HEK293T (cell line): ENCODE measurements at regions not wholly inside any gene's neighbourhood (a gene's known extent, or its start where the extent isn't known, plus 50 kb on each side); places are given as distances from the start of the nearest gene placed in this dataset.
A peak's percentile ranks its signal among the peaks of the same experiment; 100 is the strongest.

ENCODE experiments used
- CTCF ChIA-PET: fragments of 350-600 bp; formaldehyde crosslinking; extraction: SDS; loops from one replicate; lab custom pipeline; 2021; ENCODE audit warnings: antibody characterized with exemption, inconsistent platforms; lab: Yijun Ruan, JAX
- POLR2A ChIA-PET: fragments of 350-600 bp; formaldehyde crosslinking; extraction: SDS; loops from one replicate; lab custom pipeline; 2020; ENCODE audit warnings: antibody characterized with exemption, inconsistent platforms; lab: Yijun Ruan, JAX
- DNase-seq: peaks from one replicate; pipeline ENCODE4 v3.0.0; 2012; ENCODE audit warnings: mixed read lengths; ENCODE audit errors: extremely low spot score
- ARNT ChIP-seq: fragments of 450-650 bp; IDR thresholded peaks from 2 replicates; pipeline ENCODE4 v1.6.1; 2017; ENCODE audit warnings: mild to moderate bottlenecking
- BHLHE40 ChIP-seq: fragments of 450-650 bp; IDR thresholded peaks from 2 replicates; pipeline ENCODE4 v1.6.1; 2016; ENCODE audit warnings: mild to moderate bottlenecking, moderate library complexity, borderline replicate concordance
- CTBP1 ChIP-seq: fragments of 450-650 bp; IDR thresholded peaks from 2 replicates; pipeline ENCODE4 v1.6.1; 2016; ENCODE audit warnings: borderline replicate concordance
- ELF4 ChIP-seq: fragments of 450-650 bp; IDR thresholded peaks from 2 replicates; pipeline ENCODE4 v1.6.1; 2017; ENCODE audit warnings: antibody characterized with exemption
- FOXA1 ChIP-seq: fragments of 450-650 bp; IDR thresholded peaks from 2 replicates; pipeline ENCODE4 v1.6.1; 2016; ENCODE audit warnings: mild to moderate bottlenecking
- FOXK2 ChIP-seq: fragments of 450-650 bp; IDR thresholded peaks from 2 replicates; pipeline ENCODE4 v1.6.1; 2016; ENCODE audit warnings: mild to moderate bottlenecking
- FOXM1 ChIP-seq: fragments of 450-650 bp; IDR thresholded peaks from 2 replicates; pipeline ENCODE4 v1.6.1; 2017; ENCODE audit warnings: mild to moderate bottlenecking, borderline replicate concordance
- HDGF ChIP-seq: fragments of 450-650 bp; IDR thresholded peaks from 2 replicates; pipeline ENCODE4 v1.6.1; 2017; ENCODE audit warnings: antibody characterized with exemption, borderline replicate concordance
- L3MBTL2 ChIP-seq: fragments of 450-650 bp; conservative IDR thresholded peaks from 2 replicates; pipeline ENCODE4 v1.6.1; 2016; ENCODE audit warnings: mild to moderate bottlenecking
- LEF1 ChIP-seq: fragments of 450-650 bp; IDR thresholded peaks from 2 replicates; pipeline ENCODE4 v1.6.1; 2017; ENCODE audit warnings: mild to moderate bottlenecking, borderline replicate concordance
- NFRKB ChIP-seq: fragments of 450-650 bp; IDR thresholded peaks from 2 replicates; pipeline ENCODE4 v1.6.1; 2016; ENCODE audit warnings: mild to moderate bottlenecking, moderate library complexity
- PKNOX1 ChIP-seq: fragments of 450-650 bp; IDR thresholded peaks from 2 replicates; pipeline ENCODE4 v1.6.1; 2016
- SP1 ChIP-seq: fragments of 450-650 bp; IDR thresholded peaks from 2 replicates; pipeline ENCODE4 v1.6.1; 2017
- SUZ12 ChIP-seq: fragments of 450-650 bp; IDR thresholded peaks from 2 replicates; pipeline ENCODE4 v1.6.1; 2016; ENCODE audit warnings: mild to moderate bottlenecking
- TARDBP ChIP-seq: fragments of 450-650 bp; IDR thresholded peaks from 2 replicates; pipeline ENCODE4 v1.6.1; 2016
- ZNF384 ChIP-seq: fragments of 450-650 bp; IDR thresholded peaks from 2 replicates; pipeline ENCODE4 v1.6.1; 2016

- CTCF ChIA-PET: no interaction called here
- POLR2A ChIA-PET: no interaction called here
- no peak for TF ChIP-seq L3MBTL2
- no peak for TF ChIP-seq PKNOX1
- no peak for TF ChIP-seq FOXM1
- no peak for TF ChIP-seq FOXK2
- TF ChIP-seq SP1: no peak
- TF ChIP-seq HDGF: no peak
- TF ChIP-seq NFRKB: no peak
- TF ChIP-seq BHLHE40: no peak
- TF ChIP-seq TARDBP: no peak
- no peak for TF ChIP-seq ZNF384
- TF ChIP-seq LEF1: no peak
- no peak for TF ChIP-seq ARNT
- no peak for TF ChIP-seq CTBP1
- TF ChIP-seq FOXA1: no peak
- no peak for TF ChIP-seq SUZ12
- TF ChIP-seq ELF4: no peak
- no peak for DNase-seq
Observed at GRCh38 chr2:237150186-237150585, 64.5 kb downstream of the COPS8 start.

DNA sequence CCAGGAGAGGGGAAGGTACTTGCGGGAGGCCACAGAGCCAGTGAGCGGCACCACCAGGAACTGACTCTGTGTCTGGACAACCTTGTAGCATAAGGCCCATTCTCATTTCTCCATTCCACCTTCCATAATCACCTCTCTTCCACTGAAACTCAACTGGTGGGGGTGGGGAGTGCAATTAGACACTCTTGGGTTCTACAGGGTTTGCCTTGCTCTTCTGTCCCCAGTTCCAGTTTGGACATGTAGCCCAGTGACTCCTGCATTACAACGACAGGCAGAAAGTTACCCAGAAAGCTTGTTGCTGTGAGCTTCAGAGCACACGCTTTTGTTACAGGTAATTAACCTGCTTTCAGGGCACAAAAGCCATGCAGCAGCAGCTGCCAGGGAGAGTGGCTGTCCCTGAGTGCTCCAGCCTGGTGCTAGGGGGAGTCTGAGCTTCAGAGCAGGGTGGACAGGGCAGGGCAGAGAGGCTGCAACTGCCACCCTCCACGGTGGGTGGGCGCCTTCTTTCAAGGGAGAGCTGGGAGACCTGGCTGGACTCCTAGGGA lies 65.2 kb downstream of the COPS8 start:
- no peak for DNase-seq
- ChIA-PET POLR2A (interaction anchor here (0.6 kb wide), 1 partner anchor 31 kb away, joined by 3 read pairs; no protein-coding TSS in a partner anchor), CTCF (no interaction called here)
- TF ChIP-seq L3MBTL2: no peak
- TF ChIP-seq BHLHE40: no peak
- TF ChIP-seq NFRKB: no peak
- TF ChIP-seq ARNT: no peak
- no peak for TF ChIP-seq TARDBP
- no peak for TF ChIP-seq SP1
- no peak for TF ChIP-seq SUZ12

DNA sequence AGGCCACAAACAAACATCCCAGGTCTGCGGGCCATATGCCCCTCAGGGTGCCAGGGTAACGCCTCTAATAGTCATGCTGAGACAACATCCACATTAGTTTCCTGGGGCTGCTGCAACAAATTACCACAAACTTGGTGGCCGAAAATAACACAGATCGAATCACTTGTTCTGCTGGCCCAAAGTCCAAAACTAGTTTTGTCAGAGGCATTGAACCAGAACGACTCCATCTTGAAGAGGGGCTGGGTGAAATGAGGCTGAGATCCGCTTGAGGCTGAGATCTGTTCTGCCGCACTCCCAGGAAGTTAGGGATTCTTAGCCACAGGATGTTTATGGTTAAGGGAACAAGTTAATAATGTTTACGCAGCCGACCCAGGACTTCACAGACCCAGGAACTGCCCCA lies 66.7 kb downstream of the COPS8 start:
- TF ChIP-seq ARNT (no peak), SUZ12 (no peak), FOXA1 (no peak), LEF1 (no peak), FOXM1 (no peak), NFRKB (no peak), FOXK2 (no peak), TARDBP (no peak), BHLHE40 (no peak), ELF4 (no peak), L3MBTL2 (no peak), PKNOX1 (no peak), HDGF (no peak)
- CTCF ChIA-PET: no interaction called here
- POLR2A ChIA-PET: no interaction called here
- DNase-seq: no peak

GRCh38 chr2:237153181-237153580 lies 67.5 kb downstream of the COPS8 start:
- no peak for DNase-seq
- TF ChIP-seq L3MBTL2 (no peak), CTBP1 (no peak), SUZ12 (no peak), FOXM1 (no peak), PKNOX1 (no peak), NFRKB (no peak), LEF1 (no peak), ELF4 (no peak), FOXA1 (no peak), FOXK2 (no peak), SP1 (no peak), BHLHE40 (no peak), HDGF (no peak), ZNF384 (no peak), ARNT (no peak), TARDBP (no peak)
- POLR2A ChIA-PET: no interaction called here
- CTCF ChIA-PET: interaction anchor here (2.0 kb wide), 1 partner anchor 360 kb away, joined by 6 read pairs; no protein-coding TSS in a partner anchor

- ChIA-PET CTCF (interaction anchor here (1.2 to 2.0 kb wide), 3 partner anchors 11 to 418 kb away, joined by 4 to 6 read pairs (median 5); no protein-coding TSS in a partner anchor), POLR2A (no interaction called here)
- DNase-seq: peak; percentile 51
- no peak for TF ChIP-seq CTBP1
- TF ChIP-seq LEF1: no peak
- TF ChIP-seq TARDBP: no peak
- TF ChIP-seq HDGF: no peak
- no peak for TF ChIP-seq ELF4
- TF ChIP-seq NFRKB: no peak
- TF ChIP-seq SP1: no peak
- TF ChIP-seq PKNOX1: no peak
- no peak for TF ChIP-seq FOXA1
- no peak for TF ChIP-seq BHLHE40
- no peak for TF ChIP-seq L3MBTL2
- no peak for TF ChIP-seq SUZ12
- no peak for TF ChIP-seq ZNF384
- TF ChIP-seq FOXM1: no peak
- TF ChIP-seq FOXK2: no peak
- no peak for TF ChIP-seq ARNT
Observed at GRCh38 chr2:237154082-237154638, 68.5 kb downstream of the COPS8 start.
